Tibial artery (tissue), 4 donors: ENCODE measurements at regions not wholly inside any gene's neighbourhood (a gene's known extent, or its start where the extent isn't known, plus 50 kb on each side); places are given as distances from the start of the nearest gene placed in this dataset.

Source experiments
- DNase-seq, 2 donors: peaks; one replicate each; pipeline ENCODE4 v3.0.0-alpha.2; 2019
- H3K27ac ChIP-seq, 2 donors: fragments of 200-600 bp; sonication (generic) in 1 of 2; 1 replicate in 1 of 2; 2 replicates in 1 of 2; pipeline ENCODE4 v1.5.1; 2018 to 2019; ENCODE audit warnings: mild to moderate bottlenecking in 1 of 2
- H3K27me3 ChIP-seq, 2 donors: fragments of 200-600 bp; sonication (generic) in 1 of 2; one replicate each; pipeline versions ENCODE4 v1.5.1 to v1.6.0; 2016 to 2019
- H3K36me3 ChIP-seq, 3 donors: fragments of 200-600 bp; sonication (generic) in 2 of 3; one replicate each; pipeline ENCODE4 v1.5.1; 2016 to 2019; ENCODE audit warnings: mild to moderate bottlenecking in 2 of 3
- H3K4me1 ChIP-seq, 4 donors: fragments of 200-600 bp; sonication (generic) in 2 of 4; 1 replicate in 3 of 4; 2 replicates in 1 of 4; pipeline ENCODE4 v1.5.1; 2016 to 2019
- H3K4me3 ChIP-seq, 2 donors: fragments of 200-600 bp; sonication (generic) in 1 of 2; 1 replicate in 1 of 2; 2 replicates in 1 of 2; pipeline ENCODE4 v1.5.1; 2018 to 2019; ENCODE audit warnings: mild to moderate bottlenecking in 2 of 2
- H3K9me3 ChIP-seq, 3 donors: fragments of 200-600 bp; sonication (generic) in 1 of 3; one replicate each; pipeline ENCODE4 v1.5.1; 2016 to 2019
- intact Hi-C: fragments of 100-400 bp; cut with DNase I; formaldehyde crosslinking; loops from one replicate; pipeline ENCODE4 v1.15.0; 2023; ENCODE audit warnings: low total_unique reads
- TF ChIP-seq, protein P1 (sequence below), 2 experiments: fragments of 200-600 bp in 1 of 2; fragments of 450-650 bp in 1 of 2; IDR thresholded peaks; one replicate each; pipeline ENCODE4 v1.5.1; 2017 to 2019; ENCODE audit warnings: antibody characterized with exemption in 2 of 2, mild to moderate bottlenecking in 1 of 2, moderate library complexity in 1 of 2

DNA sequence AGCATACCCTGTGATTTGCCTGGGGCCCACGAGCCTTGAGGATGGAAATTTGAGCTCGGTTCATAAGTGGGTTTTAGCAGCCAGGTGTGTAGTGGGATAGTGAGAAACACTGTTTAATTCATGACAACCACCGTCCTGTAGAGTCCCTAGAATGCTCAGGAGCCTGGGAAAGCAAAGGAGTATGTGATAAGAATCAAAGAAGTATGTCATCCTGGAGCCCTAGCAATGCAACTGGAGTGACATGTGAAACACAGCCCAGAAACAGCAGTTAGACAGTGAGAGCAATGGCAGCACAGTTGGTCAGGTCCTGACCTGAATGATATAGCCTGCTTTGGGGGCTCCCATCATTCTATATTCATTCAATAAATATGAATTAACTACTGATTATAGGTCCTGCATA lies 161.2 kb upstream of the ECI2 start:
- no peaks in the 10 kb centered on the region for H3K9me3 ChIP-seq
- TF ChIP-seq, protein P1, sequence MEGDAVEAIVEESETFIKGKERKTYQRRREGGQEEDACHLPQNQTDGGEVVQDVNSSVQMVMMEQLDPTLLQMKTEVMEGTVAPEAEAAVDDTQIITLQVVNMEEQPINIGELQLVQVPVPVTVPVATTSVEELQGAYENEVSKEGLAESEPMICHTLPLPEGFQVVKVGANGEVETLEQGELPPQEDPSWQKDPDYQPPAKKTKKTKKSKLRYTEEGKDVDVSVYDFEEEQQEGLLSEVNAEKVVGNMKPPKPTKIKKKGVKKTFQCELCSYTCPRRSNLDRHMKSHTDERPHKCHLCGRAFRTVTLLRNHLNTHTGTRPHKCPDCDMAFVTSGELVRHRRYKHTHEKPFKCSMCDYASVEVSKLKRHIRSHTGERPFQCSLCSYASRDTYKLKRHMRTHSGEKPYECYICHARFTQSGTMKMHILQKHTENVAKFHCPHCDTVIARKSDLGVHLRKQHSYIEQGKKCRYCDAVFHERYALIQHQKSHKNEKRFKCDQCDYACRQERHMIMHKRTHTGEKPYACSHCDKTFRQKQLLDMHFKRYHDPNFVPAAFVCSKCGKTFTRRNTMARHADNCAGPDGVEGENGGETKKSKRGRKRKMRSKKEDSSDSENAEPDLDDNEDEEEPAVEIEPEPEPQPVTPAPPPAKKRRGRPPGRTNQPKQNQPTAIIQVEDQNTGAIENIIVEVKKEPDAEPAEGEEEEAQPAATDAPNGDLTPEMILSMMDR (IDR thresholded peaks at IDR 0.05) = no peak
- H3K27me3 ChIP-seq = no peaks in the 10 kb centered on the region
- intact Hi-C loops = no loop called here
- DNase-seq = no peak
- no peaks in the 10 kb centered on the region for H3K4me1 ChIP-seq
- no peak overlapping the region for H3K4me3 ChIP-seq
- no peak overlapping the region for H3K27ac ChIP-seq
- no peaks in the 10 kb centered on the region for H3K36me3 ChIP-seq

DNA sequence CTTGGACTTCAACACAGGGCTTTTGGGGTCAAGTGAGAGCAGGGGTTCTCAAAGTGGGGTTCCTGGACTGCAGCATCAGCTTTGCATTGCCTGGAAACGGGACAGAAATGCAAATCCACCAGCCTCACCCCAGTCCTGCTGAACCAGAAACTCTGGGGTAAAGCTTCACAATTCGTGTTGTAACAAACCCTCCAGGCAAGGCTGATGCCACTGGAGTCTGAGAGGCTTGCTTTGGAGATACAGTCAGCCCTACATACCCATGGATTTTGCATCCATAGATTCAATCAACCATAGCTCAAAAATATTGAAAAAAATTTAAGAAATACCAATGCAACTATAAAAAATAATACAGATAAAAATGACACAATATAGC lies 160.4 kb upstream of the ECI2 start:
- no peak overlapping the region for H3K4me3 ChIP-seq
- H3K9me3 ChIP-seq = no peaks in the 10 kb centered on the region
- TF ChIP-seq, protein P1 (IDR thresholded peaks at IDR 0.05) = no peak
- H3K27ac ChIP-seq = no peak overlapping the region
- no peaks in the 10 kb centered on the region for H3K36me3 ChIP-seq
- no peaks in the 10 kb centered on the region for H3K4me1 ChIP-seq
- no peak for DNase-seq
- intact Hi-C loops = no loop called here
- H3K27me3 ChIP-seq = no peaks in the 10 kb centered on the region

DNA sequence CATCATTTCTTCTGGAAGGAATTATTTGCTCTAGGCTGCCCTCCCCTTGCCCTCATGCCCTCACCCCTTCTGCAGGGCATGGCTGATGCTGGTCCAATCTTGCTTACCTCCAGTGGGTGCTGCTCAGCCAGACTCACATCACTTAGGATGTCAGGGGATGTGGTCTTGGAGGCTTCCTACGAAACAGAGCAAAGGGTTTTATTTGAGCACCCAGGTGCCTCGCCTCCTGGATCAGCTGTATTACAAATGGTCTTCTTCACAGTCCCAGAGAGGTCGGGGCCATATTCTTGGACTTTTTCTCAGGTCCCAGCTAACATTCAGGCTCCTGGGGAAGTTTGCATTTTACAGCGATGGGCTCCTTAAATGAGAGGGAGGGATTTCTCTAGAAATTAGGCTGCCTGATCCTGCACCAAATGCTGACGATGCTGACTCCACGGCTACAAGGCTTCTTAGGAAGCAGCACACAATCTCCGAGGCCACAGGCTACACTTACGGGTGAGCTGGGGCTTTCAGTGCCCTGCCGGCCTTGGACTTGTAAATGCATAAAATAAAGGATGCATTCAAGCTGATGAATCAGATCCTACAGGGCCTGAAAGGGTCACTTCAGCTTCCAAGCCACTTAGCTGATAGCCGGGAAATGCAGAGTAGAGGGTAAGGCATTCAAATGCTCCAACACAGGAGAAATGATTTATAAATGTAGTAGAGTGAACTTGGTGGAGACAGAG lies 159.8 kb upstream of the ECI2 start:
- Histone ChIP-seq H3K27me3 (no peaks in the 10 kb centered on the region), H3K36me3 (no peaks in the 10 kb centered on the region), H3K27ac (no peak overlapping the region), H3K9me3 (no peaks in the 10 kb centered on the region), H3K4me3 (no peak overlapping the region), H3K4me1 (no peaks in the 10 kb centered on the region)
- DNase-seq = no peak
- intact Hi-C loops = no loop called here
- TF ChIP-seq, protein P1 (IDR thresholded peaks at IDR 0.05) = no peak

GRCh38 chr6:4294636-4295035 lies 159.3 kb upstream of the ECI2 start:
- DNase-seq = no peak
- Histone ChIP-seq H3K9me3 (no peaks in the 10 kb centered on the region), H3K36me3 (no peaks in the 10 kb centered on the region), H3K27ac (no peak overlapping the region), H3K4me1 (no peaks in the 10 kb centered on the region), H3K27me3 (no peaks in the 10 kb centered on the region), H3K4me3 (no peak overlapping the region)
- TF ChIP-seq, protein P1 (IDR thresholded peaks at IDR 0.05) = no peak
- intact Hi-C loops = no loop called here

GRCh38 chr6:4291453-4292403 lies 156.4 kb upstream of the ECI2 start:
- H3K4me1 ChIP-seq = no peaks in the 10 kb centered on the region
- DNase-seq = no peak
- no peaks in the 10 kb centered on the region for H3K36me3 ChIP-seq
- H3K9me3 ChIP-seq = no peaks in the 10 kb centered on the region
- H3K4me3 ChIP-seq = no peak overlapping the region
- intact Hi-C loops = no loop called here
- TF ChIP-seq, protein P1 (IDR thresholded peaks at IDR 0.05) = no peak
- no peak overlapping the region for H3K27ac ChIP-seq
- peaks cover 0 to 4% of the 10 kb centered on the region in 2 donors for H3K27me3 ChIP-seq
